ENCODE measurements at regions not wholly inside any gene's neighbourhood (a gene's known extent, or its start where the extent isn't known, plus 50 kb on each side); places are given as distances from the start of the nearest gene placed in this dataset.

DNA sequence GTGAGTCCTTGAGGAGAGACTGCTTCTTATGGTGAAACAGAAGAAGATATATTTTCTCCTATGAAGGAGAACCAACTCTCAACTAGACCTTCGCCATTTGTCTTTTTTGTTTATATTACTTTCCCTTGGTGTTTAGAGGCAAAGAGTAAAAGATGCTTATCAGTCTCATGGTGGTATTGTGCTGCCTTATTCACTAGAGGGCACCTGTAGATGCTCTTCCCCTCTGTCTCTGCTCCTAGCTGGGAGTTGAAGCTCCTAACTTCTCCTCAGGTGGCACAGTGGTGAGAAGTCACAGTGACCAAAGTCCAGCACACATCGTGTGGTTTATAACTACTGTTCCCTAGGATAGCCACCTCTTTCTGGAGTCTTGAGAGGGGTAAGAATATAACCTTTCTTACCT, 1359.6 kb downstream of the PLA2G4A start:
- no peak overlapping the region for H3K9ac ChIP-seq (ENCODE audit: low read depth, low read length)
- no peaks in the 10 kb centered on the region for H3K36me3 ChIP-seq (ENCODE audit: insufficient read depth, low read length)
- no peaks in the 10 kb centered on the region for H3K4me1 ChIP-seq (ENCODE audit: insufficient read depth, low read length)
- H3K9me3 ChIP-seq (ENCODE audit: control insufficient read depth, insufficient read depth, low read length), result no peaks in the 10 kb centered on the region

GRCh38 chr1:188194916-188195315, 1366.2 kb downstream of the PLA2G4A start:
- no peaks in the 10 kb centered on the region for H3K9me3 ChIP-seq (ENCODE audit: control insufficient read depth, insufficient read depth, low read length)
- no peaks in the 10 kb centered on the region for H3K36me3 ChIP-seq (ENCODE audit: insufficient read depth, low read length)
- no peak overlapping the region for H3K9ac ChIP-seq (ENCODE audit: low read depth, low read length)

GRCh38 chr1:188218289-188218688, 1389.5 kb downstream of the PLA2G4A start:
- no peaks in the 10 kb centered on the region for H3K4me1 ChIP-seq (ENCODE audit: insufficient read depth, low read length)
- H3K36me3 ChIP-seq (ENCODE audit: insufficient read depth, low read length), result no peaks in the 10 kb centered on the region
- H3K9ac ChIP-seq (ENCODE audit: low read depth, low read length), result no peak overlapping the region
- H3K9me3 ChIP-seq (ENCODE audit: control insufficient read depth, insufficient read depth, low read length), result no peaks in the 10 kb centered on the region

More at GRCh38 chr1:188194916-188195315, 1366.2 kb downstream of the PLA2G4A start:
- no peaks in the 10 kb centered on the region for H3K4me1 ChIP-seq (ENCODE audit: insufficient read depth, low read length)

DNA sequence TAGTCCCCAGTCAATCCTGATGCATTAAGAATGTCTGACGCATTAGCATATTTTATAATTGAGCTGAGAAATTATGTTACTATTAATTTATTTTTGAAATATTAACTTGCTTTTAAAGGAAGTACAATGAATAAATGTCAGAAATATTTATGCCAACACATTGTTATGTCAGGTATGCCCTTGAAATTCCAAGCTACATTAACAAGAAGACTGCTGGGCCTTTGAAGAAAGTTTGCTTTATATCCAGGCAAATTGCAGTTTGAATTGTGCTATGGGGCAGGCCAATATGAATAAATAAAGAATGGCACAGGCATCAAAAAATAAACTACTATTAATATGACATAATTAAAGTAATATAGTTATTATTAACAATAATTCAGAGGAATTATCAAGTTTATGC, 1391.3 kb downstream of the PLA2G4A start:
- H3K9ac ChIP-seq (ENCODE audit: low read depth, low read length), result no peak overlapping the region
- no peaks in the 10 kb centered on the region for H3K36me3 ChIP-seq (ENCODE audit: insufficient read depth, low read length)
- no peaks in the 10 kb centered on the region for H3K4me1 ChIP-seq (ENCODE audit: insufficient read depth, low read length)
- no peaks in the 10 kb centered on the region for H3K9me3 ChIP-seq (ENCODE audit: control insufficient read depth, insufficient read depth, low read length)

GRCh38 chr1:188224263-188224662, 1395.5 kb downstream of the PLA2G4A start:
- Histone ChIP-seq H3K9me3 (ENCODE audit: control insufficient read depth, insufficient read depth, low read length) (no peaks in the 10 kb centered on the region), H3K4me1 (ENCODE audit: insufficient read depth, low read length) (no peaks in the 10 kb centered on the region), H3K9ac (ENCODE audit: low read depth, low read length) (no peak overlapping the region), H3K36me3 (ENCODE audit: insufficient read depth, low read length) (no peaks in the 10 kb centered on the region)

DNA sequence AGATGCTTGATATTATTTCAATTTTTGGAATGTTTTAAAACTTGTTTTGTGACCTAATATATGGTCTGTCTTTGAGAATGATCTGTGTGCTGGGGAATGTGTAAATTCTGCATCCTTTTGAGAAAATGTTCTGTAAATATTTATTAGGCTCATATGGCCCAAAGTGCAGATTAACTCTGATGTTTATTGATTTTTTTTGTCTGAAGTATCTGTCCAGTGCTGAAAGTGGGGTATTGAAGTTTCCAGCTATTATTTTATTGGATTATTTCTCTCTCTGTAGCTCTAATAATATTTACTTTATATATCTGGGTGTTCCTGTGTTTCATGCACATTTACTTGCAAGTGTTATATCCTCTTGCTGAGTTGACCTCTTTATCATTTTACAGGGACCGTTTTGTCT, 1397.2 kb downstream of the PLA2G4A start:
- no peaks in the 10 kb centered on the region for H3K9me3 ChIP-seq (ENCODE audit: control insufficient read depth, insufficient read depth, low read length)
- H3K4me1 ChIP-seq (ENCODE audit: insufficient read depth, low read length), result no peaks in the 10 kb centered on the region
- H3K36me3 ChIP-seq (ENCODE audit: insufficient read depth, low read length), result no peaks in the 10 kb centered on the region
- H3K9ac ChIP-seq (ENCODE audit: low read depth, low read length), result no peak overlapping the region

- Histone ChIP-seq H3K9me3 (ENCODE audit: control insufficient read depth, insufficient read depth, low read length) (no peaks in the 10 kb centered on the region), H3K36me3 (ENCODE audit: insufficient read depth, low read length) (no peaks in the 10 kb centered on the region), H3K9ac (ENCODE audit: low read depth, low read length) (no peak overlapping the region), H3K4me1 (ENCODE audit: insufficient read depth, low read length) (no peaks in the 10 kb centered on the region)
These were observed 1399.9 kb downstream of the PLA2G4A start for GRCh38 chr1:188228623-188229022.

GRCh38 chr1:188237573-188238348, 1409.0 kb downstream of the PLA2G4A start:
- H3K9ac ChIP-seq (ENCODE audit: low read depth, low read length), result no peak overlapping the region
- H3K36me3 ChIP-seq (ENCODE audit: insufficient read depth, low read length), result no peaks in the 10 kb centered on the region
- H3K9me3 ChIP-seq (ENCODE audit: control insufficient read depth, insufficient read depth, low read length), result no peaks in the 10 kb centered on the region
- H3K4me1 ChIP-seq (ENCODE audit: insufficient read depth, low read length), result no peaks in the 10 kb centered on the region; the same call in 1 of the 2 replicates

- Histone ChIP-seq H3K4me1 (ENCODE audit: insufficient read depth, low read length) (no peaks in the 10 kb centered on the region), H3K36me3 (ENCODE audit: insufficient read depth, low read length) (no peaks in the 10 kb centered on the region), H3K9me3 (ENCODE audit: control insufficient read depth, insufficient read depth, low read length) (no peaks in the 10 kb centered on the region), H3K9ac (ENCODE audit: low read depth, low read length) (no peak overlapping the region)
These were observed 1412.1 kb downstream of the PLA2G4A start for GRCh38 chr1:188240772-188241406.

- no peak overlapping the region for H3K9ac ChIP-seq (ENCODE audit: low read depth, low read length)
- H3K4me1 ChIP-seq (ENCODE audit: insufficient read depth, low read length), result no peaks in the 10 kb centered on the region
- no peaks in the 10 kb centered on the region for H3K9me3 ChIP-seq (ENCODE audit: control insufficient read depth, insufficient read depth, low read length)
- no peaks in the 10 kb centered on the region for H3K36me3 ChIP-seq (ENCODE audit: insufficient read depth, low read length)
These were observed 1412.9 kb downstream of the PLA2G4A start for GRCh38 chr1:188241629-188242028.

DNA sequence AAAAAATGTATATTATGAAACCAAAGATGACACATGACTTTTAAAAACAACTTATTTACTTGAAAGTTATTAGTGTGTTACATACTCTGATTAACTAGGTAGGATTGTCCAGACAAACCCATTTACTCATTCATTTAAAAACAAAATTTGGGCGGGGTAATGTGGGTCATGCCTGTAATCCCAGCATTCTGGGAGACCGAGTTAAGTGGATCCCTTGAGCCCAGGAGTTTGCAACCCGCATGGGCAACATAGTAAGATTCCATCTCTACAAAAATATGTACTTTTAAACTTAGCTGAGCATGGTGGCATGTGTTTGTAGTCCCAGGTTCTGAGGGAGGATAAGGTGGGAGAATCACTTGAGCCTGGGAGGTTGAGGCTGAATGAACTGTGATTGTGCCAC, 1414.7 kb downstream of the PLA2G4A start:
- Histone ChIP-seq H3K9ac (ENCODE audit: low read depth, low read length) (no peak overlapping the region), H3K36me3 (ENCODE audit: insufficient read depth, low read length) (no peaks in the 10 kb centered on the region), H3K4me1 (ENCODE audit: insufficient read depth, low read length) (no peaks in the 10 kb centered on the region), H3K9me3 (ENCODE audit: control insufficient read depth, insufficient read depth, low read length) (no peaks in the 10 kb centered on the region)

DNA sequence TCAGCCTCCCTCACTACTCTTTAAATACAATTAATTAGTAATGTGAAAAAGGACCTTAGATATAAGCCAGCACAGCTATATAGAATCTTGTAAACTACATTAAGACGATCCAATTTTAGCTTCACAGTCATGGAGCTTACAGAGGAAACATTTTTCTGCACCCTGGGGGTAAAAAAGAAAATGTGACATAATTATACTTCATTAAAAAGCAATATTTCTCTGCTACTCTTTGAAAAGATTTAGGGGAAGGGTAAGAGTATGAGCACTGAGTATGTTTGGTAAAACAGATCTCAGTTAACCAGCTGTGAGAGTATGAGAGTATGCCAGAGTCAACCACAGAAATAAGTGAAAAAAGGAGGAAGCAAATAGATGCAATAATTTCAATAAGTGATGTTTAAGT, 1415.9 kb downstream of the PLA2G4A start:
- Histone ChIP-seq H3K36me3 (ENCODE audit: insufficient read depth, low read length) (no peaks in the 10 kb centered on the region), H3K4me1 (ENCODE audit: insufficient read depth, low read length) (no peaks in the 10 kb centered on the region), H3K9me3 (ENCODE audit: control insufficient read depth, insufficient read depth, low read length) (no peaks in the 10 kb centered on the region), H3K9ac (ENCODE audit: low read depth, low read length) (no peak overlapping the region)

DNA sequence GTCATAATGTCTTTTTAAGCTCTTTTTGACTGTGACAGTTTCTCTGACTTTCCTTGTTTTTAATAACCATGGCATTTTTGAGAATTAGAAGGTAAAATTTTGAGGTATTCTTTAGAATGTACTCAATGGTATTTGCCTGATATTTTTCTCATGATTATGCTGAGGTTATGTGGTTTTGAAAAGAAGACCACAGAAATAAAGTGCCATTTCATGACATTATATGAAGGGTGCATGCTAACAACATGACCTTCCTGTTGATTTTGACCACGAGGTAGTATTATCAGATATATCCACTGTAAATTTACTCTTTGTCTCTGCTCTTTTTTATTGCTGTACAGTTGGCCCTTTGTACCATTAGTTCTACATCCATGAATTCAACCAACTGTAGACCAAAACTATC, 1418.5 kb downstream of the PLA2G4A start:
- Histone ChIP-seq H3K36me3 (ENCODE audit: insufficient read depth, low read length) (no peaks in the 10 kb centered on the region), H3K4me1 (ENCODE audit: insufficient read depth, low read length) (no peaks in the 10 kb centered on the region), H3K9ac (ENCODE audit: low read depth, low read length) (no peak overlapping the region), H3K9me3 (ENCODE audit: control insufficient read depth, insufficient read depth, low read length) (no peaks in the 10 kb centered on the region)

GRCh38 chr1:188249811-188250210, 1421.1 kb downstream of the PLA2G4A start:
- H3K9ac ChIP-seq (ENCODE audit: low read depth, low read length), result no peak overlapping the region
- H3K36me3 ChIP-seq (ENCODE audit: insufficient read depth, low read length), result no peaks in the 10 kb centered on the region
- H3K4me1 ChIP-seq (ENCODE audit: insufficient read depth, low read length), result no peaks in the 10 kb centered on the region
- no peaks in the 10 kb centered on the region for H3K9me3 ChIP-seq (ENCODE audit: control insufficient read depth, insufficient read depth, low read length)

DNA sequence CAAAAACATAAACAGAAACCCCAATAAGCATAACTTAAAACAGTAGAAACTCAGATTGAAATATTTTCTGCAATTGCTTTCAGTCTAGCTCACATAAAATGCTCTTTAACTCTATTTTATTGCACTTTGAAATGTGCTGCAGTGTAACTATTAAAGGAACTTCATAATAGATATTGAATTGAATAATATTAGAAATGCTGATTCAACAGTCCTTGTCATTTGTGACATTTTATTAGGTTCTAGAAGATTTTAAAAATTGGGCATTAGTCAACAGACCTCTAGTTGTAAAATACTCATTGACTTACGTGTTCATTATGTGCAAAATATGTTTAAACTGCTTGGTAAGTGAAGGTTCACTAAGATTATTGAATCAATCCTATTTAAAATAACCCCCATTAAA, 1422.3 kb downstream of the PLA2G4A start:
- Histone ChIP-seq H3K9ac (ENCODE audit: low read depth, low read length) (no peak overlapping the region), H3K4me1 (ENCODE audit: insufficient read depth, low read length) (no peaks in the 10 kb centered on the region), H3K36me3 (ENCODE audit: insufficient read depth, low read length) (no peaks in the 10 kb centered on the region)

More for the DNA sequence above, 1422.3 kb downstream of the PLA2G4A start:
- H3K9me3 ChIP-seq (ENCODE audit: control insufficient read depth, insufficient read depth, low read length), result no peaks in the 10 kb centered on the region
